HG02678 (cell line): ENCODE measurements at regions not wholly inside any gene's neighbourhood (a gene's known extent, or its start where the extent isn't known, plus 50 kb on each side); places are given as distances from the start of the nearest gene placed in this dataset.
"Not testable (repeated sequence)": the region's sequence is repeated elsewhere in the genome, so short reads cannot be mapped to it uniquely, and the experiment has no call there.

Source experiments
- ATAC-seq: cut with Tn5 transposase; IDR thresholded peaks from one replicate; pipeline ENCODE4 v1.9.1; 2021; ENCODE audit warnings: mild to moderate bottlenecking, moderate library complexity; ENCODE audit not compliant: unreplicated experiment

- ATAC-seq: no peak
Observed at GRCh38 chr16:9141813-9142212, 50.4 kb downstream of the HAPSTR1 start.

- no peak for ATAC-seq
Observed at GRCh38 chr16:9144106-9144505, 52.7 kb downstream of the HAPSTR1 start.

GRCh38 chr16:9148374-9149015, 57.1 kb downstream of the HAPSTR1 start:
- no peak for ATAC-seq

GRCh38 chr16:9151074-9151473, 59.6 kb downstream of the HAPSTR1 start:
- no peak for ATAC-seq

- ATAC-seq: no peak
Observed at GRCh38 chr16:9151597-9151996, 60.2 kb downstream of the HAPSTR1 start.

GRCh38 chr16:9152649-9153501, 61.4 kb downstream of the HAPSTR1 start:
- no peak for ATAC-seq

GRCh38 chr16:9153502-9153864, 62.0 kb downstream of the HAPSTR1 start:
- ATAC-seq: no peak

- no peak for ATAC-seq
Observed at GRCh38 chr16:9154567-9155410, 63.3 kb downstream of the HAPSTR1 start.

GRCh38 chr16:9155871-9156270, 64.4 kb downstream of the HAPSTR1 start:
- ATAC-seq: no peak

- ATAC-seq: no peak
Observed at GRCh38 chr16:9159839-9160550, 68.6 kb downstream of the HAPSTR1 start.

- ATAC-seq: no peak
Observed at GRCh38 chr16:9160551-9160911, 69.1 kb downstream of the HAPSTR1 start.

GRCh38 chr16:9165681-9166080, 74.2 kb downstream of the HAPSTR1 start:
- ATAC-seq: no peak

- ATAC-seq: not testable (repeated sequence)
Observed at GRCh38 chr16:9166326-9166993, 75.0 kb downstream of the HAPSTR1 start.

- no peak for ATAC-seq
Observed at GRCh38 chr16:9169094-9169493, 77.7 kb downstream of the HAPSTR1 start.

- ATAC-seq: no peak
Observed at GRCh38 chr16:9170470-9170869, 79.0 kb downstream of the HAPSTR1 start.

- no peak for ATAC-seq
Observed at GRCh38 chr16:9176547-9177418, 85.3 kb downstream of the HAPSTR1 start.

- ATAC-seq: no peak
Observed at GRCh38 chr16:9177861-9178260, 86.4 kb downstream of the HAPSTR1 start.

GRCh38 chr16:9183682-9184353, 92.4 kb downstream of the HAPSTR1 start:
- no peak for ATAC-seq

GRCh38 chr16:9184354-9184690, 92.9 kb downstream of the HAPSTR1 start:
- no peak for ATAC-seq
